ENCODE measurements at regions not wholly inside any gene's neighbourhood (a gene's known extent, or its start where the extent isn't known, plus 50 kb on each side); places are given as distances from the start of the nearest gene placed in this dataset.

- no peaks in the 10 kb centered on the region for H3K4me1 ChIP-seq (replicated peaks; ENCODE audit: insufficient read depth)
- no TSS peak for BruUV-seq (replicated peaks)
Observed at GRCh38 chr3:72345980-72346379, 502.3 kb downstream of the SHQ1 start.

GRCh38 chr3:72345237-72345878 is 502.9 kb downstream of the SHQ1 start:
- intact Hi-C loops (cut with micrococcal nuclease; ENCODE audit: unreplicated experiment) = no loop called here
- Histone ChIP-seq H4K20me1 (ENCODE audit: insufficient read depth) (no peaks in the 10 kb centered on the region), H3K9me3 (ENCODE audit: insufficient read depth, low read depth) (no peaks in the 10 kb centered on the region), H3K36me3 (ENCODE audit: low read depth) (no peaks in the 10 kb centered on the region), H3K4me2 (no peak overlapping the region), H3K4me1 (replicated peaks; ENCODE audit: insufficient read depth) (no peaks in the 10 kb centered on the region), H3K27me3 (ENCODE audit: insufficient read depth, low read depth) (no peaks in the 10 kb centered on the region), H3K79me2 (ENCODE audit: low read depth) (no peaks in the 10 kb centered on the region), H2AFZ (no peak overlapping the region), H3K4me3 (no peak overlapping the region), H3K9me2 (ENCODE audit: insufficient read depth) (no peaks in the 10 kb centered on the region), H3K27ac (no peak overlapping the region), H3F3A (ENCODE audit: insufficient read depth, low read depth) (no peaks in the 10 kb centered on the region)
- BruUV-seq (replicated peaks) = no TSS peak
- ChIA-PET POLR2A (ENCODE audit: unreplicated experiment) (no interaction called here), CTCF (no interaction called here)
- TF ChIP-seq, protein P1, sequence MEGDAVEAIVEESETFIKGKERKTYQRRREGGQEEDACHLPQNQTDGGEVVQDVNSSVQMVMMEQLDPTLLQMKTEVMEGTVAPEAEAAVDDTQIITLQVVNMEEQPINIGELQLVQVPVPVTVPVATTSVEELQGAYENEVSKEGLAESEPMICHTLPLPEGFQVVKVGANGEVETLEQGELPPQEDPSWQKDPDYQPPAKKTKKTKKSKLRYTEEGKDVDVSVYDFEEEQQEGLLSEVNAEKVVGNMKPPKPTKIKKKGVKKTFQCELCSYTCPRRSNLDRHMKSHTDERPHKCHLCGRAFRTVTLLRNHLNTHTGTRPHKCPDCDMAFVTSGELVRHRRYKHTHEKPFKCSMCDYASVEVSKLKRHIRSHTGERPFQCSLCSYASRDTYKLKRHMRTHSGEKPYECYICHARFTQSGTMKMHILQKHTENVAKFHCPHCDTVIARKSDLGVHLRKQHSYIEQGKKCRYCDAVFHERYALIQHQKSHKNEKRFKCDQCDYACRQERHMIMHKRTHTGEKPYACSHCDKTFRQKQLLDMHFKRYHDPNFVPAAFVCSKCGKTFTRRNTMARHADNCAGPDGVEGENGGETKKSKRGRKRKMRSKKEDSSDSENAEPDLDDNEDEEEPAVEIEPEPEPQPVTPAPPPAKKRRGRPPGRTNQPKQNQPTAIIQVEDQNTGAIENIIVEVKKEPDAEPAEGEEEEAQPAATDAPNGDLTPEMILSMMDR (conservative IDR thresholded peaks at IDR 0.05) = no peak
- no peak for TF ChIP-seq EZH2 (IDR thresholded peaks at IDR 0.05; ENCODE audit: low read depth)
- DNase-seq = no peak

More at GRCh38 chr3:72345980-72346379, 502.3 kb downstream of the SHQ1 start:
- no peak overlapping the region for H3K4me3 ChIP-seq
- POLR2A ChIA-PET (ENCODE audit: unreplicated experiment) = no interaction called here
- no peaks in the 10 kb centered on the region for H3K36me3 ChIP-seq (ENCODE audit: low read depth)
- H3K27ac ChIP-seq = no peak overlapping the region
- H3K9me3 ChIP-seq (ENCODE audit: insufficient read depth, low read depth) = no peaks in the 10 kb centered on the region
- no peaks in the 10 kb centered on the region for H3K27me3 ChIP-seq (ENCODE audit: insufficient read depth, low read depth)
- DNase-seq = no peak
- no peaks in the 10 kb centered on the region for H3K79me2 ChIP-seq (ENCODE audit: low read depth)
- no peaks in the 10 kb centered on the region for H4K20me1 ChIP-seq (ENCODE audit: insufficient read depth)
- CTCF ChIA-PET = no interaction called here
- H3K9me2 ChIP-seq (ENCODE audit: insufficient read depth) = no peaks in the 10 kb centered on the region
- intact Hi-C loops (cut with micrococcal nuclease; ENCODE audit: unreplicated experiment) = no loop called here
- H2AFZ ChIP-seq = no peak overlapping the region
- H3K4me2 ChIP-seq = no peak overlapping the region
- no peaks in the 10 kb centered on the region for H3F3A ChIP-seq (ENCODE audit: insufficient read depth, low read depth)
- no peak for TF ChIP-seq EZH2 (IDR thresholded peaks at IDR 0.05; ENCODE audit: low read depth)
- TF ChIP-seq, protein P1 (conservative IDR thresholded peaks at IDR 0.05) = no peak

- Histone ChIP-seq H2AFZ (no peak overlapping the region), H3K4me1 (replicated peaks; ENCODE audit: insufficient read depth) (peaks cover under 1% of the 10 kb centered on the region; the same call in 1 of the 2 replicates), H3K27ac (no peak overlapping the region), H4K20me1 (ENCODE audit: insufficient read depth) (no peaks in the 10 kb centered on the region), H3K27me3 (ENCODE audit: insufficient read depth, low read depth) (no peaks in the 10 kb centered on the region), H3F3A (ENCODE audit: insufficient read depth, low read depth) (no peaks in the 10 kb centered on the region), H3K4me3 (no peak overlapping the region), H3K9me2 (ENCODE audit: insufficient read depth) (no peaks in the 10 kb centered on the region), H3K9me3 (ENCODE audit: insufficient read depth, low read depth) (no peaks in the 10 kb centered on the region), H3K4me2 (no peak overlapping the region), H3K36me3 (ENCODE audit: low read depth) (no peaks in the 10 kb centered on the region), H3K79me2 (ENCODE audit: low read depth) (no peaks in the 10 kb centered on the region)
- POLR2A ChIA-PET (ENCODE audit: unreplicated experiment) = no interaction called here
- CTCF ChIA-PET = no interaction called here
- DNase-seq = no peak
- intact Hi-C loops (cut with micrococcal nuclease; ENCODE audit: unreplicated experiment) = no loop called here
- BruUV-seq (replicated peaks) = no TSS peak
- TF ChIP-seq, protein P1 (conservative IDR thresholded peaks at IDR 0.05) = no peak
- no peak for TF ChIP-seq EZH2 (IDR thresholded peaks at IDR 0.05; ENCODE audit: low read depth)
Observed at GRCh38 chr3:72344647-72345046, 503.6 kb downstream of the SHQ1 start.
